HG02852 (cell line): ENCODE measurements at regions not wholly inside any gene's neighbourhood (a gene's known extent, or its start where the extent isn't known, plus 50 kb on each side); places are given as distances from the start of the nearest gene placed in this dataset.
"Not testable (repeated sequence)": the region's sequence is repeated elsewhere in the genome, so short reads cannot be mapped to it uniquely, and the experiment has no call there.

Experiments used
- ATAC-seq: cut with Tn5 transposase; IDR thresholded peaks from one replicate; pipeline ENCODE4 v1.9.1; 2021; ENCODE audit warnings: mild to moderate bottlenecking, moderate library complexity; ENCODE audit not compliant: unreplicated experiment

DNA sequence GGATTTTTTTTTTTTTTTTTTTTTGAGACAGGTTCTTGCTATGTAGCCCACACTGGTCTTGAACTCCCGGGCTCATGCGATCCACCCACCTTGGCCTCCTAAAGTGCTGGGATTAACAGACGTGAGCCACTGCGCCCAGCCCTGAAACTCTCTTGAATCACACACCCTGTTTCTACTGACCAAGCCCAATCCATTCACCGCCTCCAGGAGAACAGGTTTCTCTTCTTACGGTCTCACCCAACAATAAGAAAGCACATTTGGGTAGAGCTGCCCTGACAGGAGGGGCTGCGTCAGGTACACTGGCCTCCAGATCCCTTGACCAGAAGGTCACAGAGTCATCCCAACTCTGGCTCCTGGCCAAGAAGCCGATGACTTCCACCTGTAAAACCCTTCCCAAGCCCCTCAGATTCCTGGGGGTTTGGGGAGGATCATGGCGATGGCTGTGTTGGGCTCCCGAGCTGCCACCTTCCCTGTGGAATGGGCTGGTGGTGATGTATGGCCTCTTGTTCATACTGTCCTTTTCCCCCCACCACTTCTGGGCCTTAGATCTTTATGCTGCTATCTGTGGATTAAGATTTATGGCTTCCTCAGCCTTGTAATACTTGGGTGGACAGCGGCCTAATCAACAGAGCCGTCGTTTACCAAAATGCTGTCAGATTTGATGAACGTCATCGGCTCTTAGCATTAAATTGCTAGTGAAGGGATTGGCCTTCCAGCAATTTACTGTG, 89.1 kb downstream of the KATNIP start:
- no peak for ATAC-seq

DNA sequence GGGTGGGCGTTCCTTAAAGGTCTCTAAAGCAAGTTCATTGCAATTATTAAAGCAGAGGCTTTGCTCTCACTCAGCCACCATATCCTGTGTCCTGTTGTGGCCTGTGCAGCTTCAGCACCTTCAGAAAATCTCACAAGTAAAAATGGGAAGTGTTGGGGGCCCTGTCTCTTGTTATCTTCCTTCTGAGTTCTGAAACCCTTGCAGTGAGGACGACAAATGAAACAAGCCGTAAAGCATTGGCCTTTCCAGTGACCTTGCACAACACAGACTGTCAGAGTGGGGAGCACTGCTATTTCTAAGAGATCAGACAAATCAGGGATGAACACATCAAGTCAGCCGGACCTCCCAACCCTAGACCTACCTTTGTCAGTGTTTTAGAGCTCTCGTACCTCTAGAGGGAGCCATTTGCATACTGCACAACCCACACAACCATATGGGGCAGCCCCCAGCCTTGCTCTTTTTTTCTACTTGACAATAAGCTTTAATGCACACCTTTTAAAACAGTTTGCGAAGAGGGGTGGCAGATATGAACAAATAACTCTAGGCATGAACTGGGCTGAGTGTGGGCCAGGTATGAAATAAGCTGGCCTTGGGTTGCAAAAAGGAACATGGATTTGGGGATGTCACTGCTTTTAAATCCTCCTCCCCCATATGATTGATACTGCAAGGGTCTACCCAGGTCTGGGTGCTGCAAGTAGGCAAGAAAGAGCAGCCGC, 89.8 kb downstream of the KATNIP start:
- ATAC-seq = peak; percentile 74

DNA sequence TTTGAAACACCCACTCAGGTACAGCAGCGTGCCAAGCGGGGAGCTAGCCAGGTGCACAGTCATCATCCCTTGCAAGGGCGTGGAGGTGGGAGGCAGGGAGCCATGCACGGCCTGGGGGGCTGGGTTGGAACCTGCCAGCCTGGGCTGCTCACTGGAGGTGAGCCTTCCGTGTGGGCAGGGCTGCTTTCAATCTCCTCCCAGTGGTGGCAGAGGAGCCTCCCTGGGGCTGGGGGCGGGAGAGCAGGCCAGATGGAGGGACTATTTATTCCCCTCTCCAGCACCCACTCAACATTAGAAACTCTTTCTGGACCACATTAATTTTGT, 90.3 kb downstream of the KATNIP start:
- ATAC-seq = no peak

GRCh38 chr16:27641260-27641659, 91.3 kb downstream of the KATNIP start:
- no peak for ATAC-seq

DNA sequence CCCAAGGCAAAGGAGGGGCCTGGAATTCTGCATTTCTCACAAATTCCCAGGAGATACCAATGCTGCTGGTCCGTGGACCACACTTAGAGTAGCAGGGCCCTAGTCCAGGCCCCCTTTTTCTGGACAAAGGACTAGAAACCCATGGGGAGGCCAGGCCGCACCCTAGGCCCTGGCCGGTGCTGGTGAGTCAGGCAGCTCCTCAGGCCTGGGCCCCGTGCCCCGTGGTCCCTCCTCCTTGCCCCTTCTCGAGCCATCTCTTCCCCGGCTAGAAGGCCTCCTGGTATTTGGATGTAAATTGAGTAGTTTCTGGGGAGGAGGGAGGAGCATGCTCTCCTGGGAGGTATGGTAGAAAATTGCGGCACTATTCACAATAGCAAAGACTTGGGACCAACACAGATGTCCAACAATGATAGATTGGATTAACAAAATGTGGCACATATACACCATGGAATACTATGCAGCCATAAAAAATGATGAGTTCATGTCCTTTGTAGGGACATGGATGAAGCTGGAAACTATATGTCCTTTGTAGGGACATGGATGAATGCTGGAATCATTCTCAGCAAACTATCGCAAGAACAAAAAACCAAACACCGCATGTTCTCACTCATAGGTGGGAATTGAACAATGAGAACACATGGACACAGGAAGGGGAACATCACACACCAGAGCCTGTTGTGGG, 91.9 kb downstream of the KATNIP start:
- not testable (repeated sequence) for ATAC-seq

DNA sequence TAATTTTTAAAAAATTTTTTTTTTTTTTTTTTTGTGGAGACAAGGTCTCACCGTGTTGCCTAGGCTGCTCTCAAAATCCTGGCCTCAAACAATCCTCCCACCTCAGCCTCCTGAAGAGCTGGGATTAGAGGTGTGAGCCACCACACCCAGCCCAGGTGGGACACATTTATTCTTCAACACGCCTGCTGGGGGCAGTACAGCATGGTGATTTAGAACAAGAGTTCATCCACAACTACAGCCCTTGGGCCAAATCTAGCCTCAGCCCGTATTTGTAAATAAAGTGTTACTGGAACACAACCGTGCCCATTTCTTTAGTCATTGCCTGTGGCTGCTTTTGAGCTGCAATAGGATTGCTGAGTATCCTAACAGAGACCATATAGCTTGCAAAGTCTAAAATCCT, 92.8 kb downstream of the KATNIP start:
- ATAC-seq = no peak

GRCh38 chr16:27644165-27644564, 94.2 kb downstream of the KATNIP start:
- ATAC-seq = no peak

GRCh38 chr16:27645396-27645795, 95.5 kb downstream of the KATNIP start:
- ATAC-seq = no peak

- ATAC-seq = no peak
Measured at GRCh38 chr16:27646806-27647205, 96.9 kb downstream of the KATNIP start.

DNA sequence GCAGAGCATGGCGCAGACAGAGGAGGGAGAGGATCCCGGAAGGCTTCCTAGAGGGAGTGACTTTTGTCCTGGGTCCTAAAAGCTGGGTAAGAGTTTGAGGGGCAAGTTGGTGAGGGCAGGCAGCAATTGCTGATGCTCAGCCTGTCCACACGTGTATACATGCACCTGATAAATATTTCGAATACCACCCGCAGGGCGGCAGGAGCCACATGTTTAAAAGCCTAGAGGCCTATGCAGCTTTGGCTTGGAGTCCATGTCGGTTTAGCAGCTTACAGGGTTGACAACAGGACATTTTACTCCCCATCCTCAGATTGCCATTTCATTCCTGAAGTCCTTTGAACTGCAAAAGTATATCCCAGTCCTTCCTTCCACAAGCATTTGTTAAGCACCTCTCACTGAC, 99.1 kb downstream of the KATNIP start:
- ATAC-seq = no peak

DNA sequence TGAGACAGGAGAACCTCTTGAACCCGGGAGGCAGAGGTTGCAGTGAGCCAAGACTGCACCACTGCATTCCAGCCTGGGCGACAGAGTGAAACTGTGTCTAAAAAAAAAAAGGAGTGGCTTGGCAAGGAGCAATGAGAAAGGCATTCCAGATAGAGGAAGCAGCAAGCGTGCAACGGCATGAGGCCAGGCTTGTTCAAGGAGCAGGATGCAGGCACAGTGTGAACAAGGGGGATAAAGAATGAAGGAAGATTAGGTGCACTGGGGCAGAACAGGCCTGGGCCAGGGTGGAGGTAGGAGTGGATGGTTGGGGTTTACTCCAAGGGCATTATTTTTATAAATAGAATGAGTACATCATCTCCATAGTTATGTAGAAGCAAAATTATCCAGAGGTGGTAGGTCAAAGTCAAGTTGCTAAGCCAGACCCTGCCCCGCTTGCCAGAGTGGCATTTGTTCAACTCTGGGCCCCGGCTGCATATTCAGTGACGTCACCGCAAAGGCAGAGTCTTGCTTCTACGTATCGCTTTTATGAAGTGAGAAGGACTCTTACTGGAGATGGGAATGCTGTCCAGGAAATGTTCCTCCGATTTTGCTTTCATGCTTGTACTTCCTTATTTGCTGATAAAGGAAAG, 100.2 kb downstream of the KATNIP start:
- ATAC-seq = no peak

GRCh38 chr16:27651301-27651700, 101.4 kb downstream of the KATNIP start:
- no peak for ATAC-seq

DNA sequence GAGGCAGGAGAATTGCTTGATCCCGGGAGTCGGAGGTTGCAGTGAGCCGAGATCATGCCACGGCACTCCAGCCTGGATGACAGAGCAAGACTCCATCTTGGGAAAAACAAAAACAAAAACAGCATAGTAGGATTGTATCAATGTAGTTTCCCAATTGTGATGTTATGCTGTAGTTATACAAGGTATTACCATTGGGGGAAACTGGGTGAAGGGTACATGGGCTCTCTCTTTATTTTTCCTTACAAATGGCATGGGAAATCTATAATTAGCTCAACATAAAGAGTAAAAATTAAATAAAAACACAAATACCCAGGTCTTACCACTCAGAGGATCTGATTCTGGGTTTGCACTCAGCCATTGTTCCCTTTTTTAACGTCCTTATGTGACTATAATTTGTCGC, 107.9 kb downstream of the KATNIP start:
- ATAC-seq = no peak

DNA sequence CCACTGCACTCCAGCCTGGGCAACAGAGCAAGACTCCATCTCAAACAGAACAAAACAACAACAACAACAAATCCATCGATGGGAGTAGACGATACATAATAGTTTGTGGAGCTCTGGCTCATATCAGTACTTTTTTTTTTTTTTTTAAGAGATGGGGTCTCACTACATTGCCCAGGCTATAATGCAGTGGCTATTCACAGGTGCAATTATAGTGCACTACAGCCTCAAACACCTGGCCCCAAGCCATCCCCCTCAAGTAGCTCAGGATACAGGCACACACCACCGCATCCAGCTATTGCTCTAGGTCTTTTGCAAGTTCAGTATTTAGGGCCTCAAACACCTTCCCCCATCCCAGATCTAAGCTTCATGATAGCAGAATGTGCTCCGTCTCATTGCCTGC, 110.6 kb downstream of the KATNIP start:
- no peak for ATAC-seq

DNA sequence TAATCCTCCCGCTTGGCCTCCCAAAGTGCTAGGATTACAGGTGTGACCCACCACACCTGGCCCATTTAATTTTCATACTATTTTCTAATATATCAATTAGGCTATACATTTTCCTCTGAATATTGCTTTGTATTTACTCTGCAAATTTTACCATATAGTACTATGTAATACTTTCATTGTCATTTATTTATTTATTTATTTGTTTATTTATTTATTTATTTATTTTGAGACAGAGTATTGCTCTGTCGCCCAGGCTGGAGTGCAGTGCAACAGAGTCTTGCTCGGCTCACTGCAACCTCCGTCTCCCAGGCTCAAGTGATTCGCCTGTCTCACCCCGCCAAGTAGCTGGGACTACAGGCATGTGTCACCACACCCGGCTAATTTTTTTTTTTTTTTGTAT, 113.3 kb downstream of the KATNIP start:
- ATAC-seq = not testable (repeated sequence)

- no peak for ATAC-seq
Measured at GRCh38 chr16:27665881-27666280, 115.9 kb downstream of the KATNIP start.

- ATAC-seq = no peak
Measured at GRCh38 chr16:27670071-27670810, 120.3 kb downstream of the KATNIP start.

DNA sequence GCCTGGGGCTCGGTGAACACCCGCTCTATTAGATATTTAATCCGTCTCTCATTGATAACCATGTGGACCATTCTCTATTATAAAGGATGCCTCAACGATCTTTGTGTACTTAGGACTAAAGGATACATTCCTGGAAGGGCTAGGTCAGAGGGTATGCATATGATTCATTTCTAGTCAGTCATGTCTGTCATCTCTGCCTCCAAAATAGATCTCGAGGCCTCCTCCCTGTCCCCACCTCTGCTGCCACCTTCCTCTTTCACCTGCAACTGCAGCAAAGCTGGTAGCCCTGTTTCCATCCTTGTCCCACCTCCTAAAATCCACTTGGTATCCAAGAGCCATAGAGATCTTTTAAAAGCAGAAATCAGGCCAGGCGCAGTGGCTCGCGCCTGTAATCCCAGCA, 121.5 kb downstream of the KATNIP start:
- ATAC-seq = no peak

DNA sequence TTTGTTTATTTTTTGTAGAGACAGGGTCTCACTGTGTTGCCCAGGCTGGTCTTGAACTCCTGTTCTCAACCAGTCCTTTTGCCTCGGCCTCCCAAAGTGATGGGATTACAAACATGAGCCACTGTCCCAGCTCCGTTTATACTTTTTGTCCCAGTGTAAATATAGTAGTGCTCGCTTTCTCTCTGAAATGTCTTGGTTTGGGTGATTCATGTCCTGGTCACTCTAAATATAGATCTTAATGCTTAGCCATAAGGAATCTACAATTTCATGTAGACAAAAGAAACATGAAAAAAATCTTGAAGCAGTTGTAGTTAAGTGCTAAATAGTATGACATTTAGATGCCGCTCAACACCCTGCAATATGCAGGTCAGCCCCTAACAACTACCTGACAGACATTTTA, 126.9 kb downstream of the KATNIP start:
- no peak for ATAC-seq

DNA sequence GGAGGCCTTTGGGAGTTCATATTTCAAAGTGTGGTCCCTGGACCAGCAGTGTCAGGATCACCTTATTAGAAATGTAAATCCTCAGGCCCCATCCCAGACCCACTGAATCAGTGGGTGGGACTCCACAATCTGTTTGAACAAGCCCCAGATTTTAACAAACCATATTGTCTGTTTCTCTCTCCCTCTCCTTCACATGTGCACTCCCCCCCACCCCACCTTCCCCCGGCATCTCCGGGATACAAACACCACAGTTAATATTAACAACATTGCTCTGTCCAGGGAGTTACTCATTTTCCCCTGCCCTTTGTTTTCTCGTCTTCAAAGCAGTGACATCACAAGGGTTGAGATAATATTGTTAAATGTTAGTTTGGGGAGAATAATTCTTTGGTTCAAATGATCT, 127.3 kb downstream of the KATNIP start:
- ATAC-seq = no peak

DNA sequence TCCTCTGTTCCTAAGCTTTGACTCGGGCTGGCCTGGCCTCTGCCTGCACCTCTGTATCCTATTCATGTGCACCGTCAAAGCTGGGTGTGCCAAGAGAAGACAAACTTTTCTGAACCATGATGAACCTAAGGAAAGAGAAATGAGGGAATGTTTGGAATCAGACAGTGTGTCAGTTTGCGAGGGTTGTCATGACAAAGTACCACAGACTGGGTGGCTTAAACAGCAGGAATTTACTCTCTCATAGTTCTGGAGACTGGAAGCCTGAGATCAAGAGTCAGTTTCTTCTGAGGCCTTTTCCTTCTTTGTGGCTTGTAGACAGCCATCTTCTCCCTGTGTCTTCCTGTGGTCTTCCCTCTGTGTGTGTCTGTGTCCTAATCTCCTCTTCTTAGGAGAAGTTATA, 129.0 kb downstream of the KATNIP start:
- ATAC-seq = no peak
